ENCODE measurements at regions not wholly inside any gene's neighbourhood (a gene's known extent, or its start where the extent isn't known, plus 50 kb on each side); places are given as distances from the start of the nearest gene placed in this dataset.

DNA sequence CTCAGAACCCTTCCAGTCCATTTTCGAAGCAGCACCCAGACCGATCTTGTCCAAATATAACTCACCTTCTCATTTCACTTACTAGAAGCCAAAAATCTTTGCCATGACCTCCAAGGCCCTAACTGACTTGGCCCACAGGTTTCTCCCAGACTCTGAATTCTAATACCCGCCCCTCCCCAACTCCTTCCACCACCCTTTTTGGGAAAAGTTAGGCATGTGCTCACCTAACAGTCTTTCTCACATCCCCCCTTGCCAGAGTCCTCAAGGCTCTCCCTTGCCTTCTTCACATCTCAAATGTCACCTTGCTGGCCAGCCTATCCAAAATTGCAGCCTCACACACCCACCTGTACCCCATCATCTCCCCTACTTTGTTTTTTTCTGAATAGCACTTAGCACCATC, 369.3 kb downstream of the NXPE2 start:
- TF ChIP-seq POLR2A (IDR thresholded peaks at IDR 0.05) (no peak), CTCF (IDR thresholded peaks at IDR 0.05) (no peak), EP300 (IDR thresholded peaks at IDR 0.05) (no peak)
